KMS-11 (cell line): ENCODE measurements at regions not wholly inside any gene's neighbourhood (a gene's known extent, or its start where the extent isn't known, plus 50 kb on each side); places are given as distances from the start of the nearest gene placed in this dataset.

Experiments
- H2AFZ ChIP-seq: fragments of 200-600 bp; sonication (generic); 2 replicates; pipeline ENCODE4 v1.6.1; 2016; ENCODE audit warnings: antibody characterized with exemption, mixed run types, low read depth
- H3K27ac ChIP-seq: fragments of 200-600 bp; sonication (generic); 2 replicates; pipeline ENCODE4 v1.6.1; 2016; ENCODE audit warnings: mild to moderate bottlenecking, mixed run types
- H3K27me3 ChIP-seq: fragments of 200-600 bp; sonication (generic); 2 replicates; pipeline ENCODE4 v1.6.1; 2017; ENCODE audit warnings: mild to moderate bottlenecking, low read depth, mixed run types, moderate library complexity; ENCODE audit not compliant: insufficient read depth
- H3K36me3 ChIP-seq: fragments of 200-600 bp; sonication (generic); 2 replicates; pipeline ENCODE4 v1.6.1; 2017; ENCODE audit warnings: mild to moderate bottlenecking, mixed run types; ENCODE audit not compliant: insufficient read depth
- H3K4me1 ChIP-seq: fragments of 200-600 bp; sonication (generic); 2 replicates; pipeline ENCODE4 v1.6.1; 2016; ENCODE audit warnings: mild to moderate bottlenecking, low read depth, mixed run types; ENCODE audit not compliant: poor library complexity, severe bottlenecking
- H3K4me2 ChIP-seq: fragments of 200-600 bp; sonication (generic); 2 replicates; pipeline ENCODE4 v1.7.0; 2016; ENCODE audit warnings: mild to moderate bottlenecking, mixed run types
- H3K4me3 ChIP-seq: fragments of 200-600 bp; sonication (generic); IDR thresholded peaks from 2 replicates; pipeline ENCODE4 v1.6.1; 2017; ENCODE audit warnings: low read depth, low read length, mixed read lengths; ENCODE audit not compliant: insufficient read depth
- H3K79me2 ChIP-seq: fragments of 200-600 bp; sonication (generic); 2 replicates; pipeline ENCODE4 v1.6.1; 2016; ENCODE audit warnings: low read depth, mixed run types; ENCODE audit not compliant: insufficient read depth
- H3K9ac ChIP-seq: fragments of 200-600 bp; sonication (generic); 2 replicates; pipeline ENCODE4 v1.6.1; 2016; ENCODE audit warnings: mild to moderate bottlenecking, mixed run types
- H4K20me1 ChIP-seq: fragments of 200-600 bp; sonication (generic); 2 replicates; pipeline ENCODE4 v1.6.1; 2016; ENCODE audit warnings: mild to moderate bottlenecking, mixed run types; ENCODE audit not compliant: insufficient read depth
- TF ChIP-seq, protein P1 (sequence below): fragments of 200-600 bp; sonication (generic); conservative IDR thresholded peaks from 2 replicates; pipeline ENCODE4 v1.6.1; 2017; ENCODE audit warnings: low read depth, mild to moderate bottlenecking, antibody characterized with exemption, low read length, moderate library complexity, mixed read lengths

DNA sequence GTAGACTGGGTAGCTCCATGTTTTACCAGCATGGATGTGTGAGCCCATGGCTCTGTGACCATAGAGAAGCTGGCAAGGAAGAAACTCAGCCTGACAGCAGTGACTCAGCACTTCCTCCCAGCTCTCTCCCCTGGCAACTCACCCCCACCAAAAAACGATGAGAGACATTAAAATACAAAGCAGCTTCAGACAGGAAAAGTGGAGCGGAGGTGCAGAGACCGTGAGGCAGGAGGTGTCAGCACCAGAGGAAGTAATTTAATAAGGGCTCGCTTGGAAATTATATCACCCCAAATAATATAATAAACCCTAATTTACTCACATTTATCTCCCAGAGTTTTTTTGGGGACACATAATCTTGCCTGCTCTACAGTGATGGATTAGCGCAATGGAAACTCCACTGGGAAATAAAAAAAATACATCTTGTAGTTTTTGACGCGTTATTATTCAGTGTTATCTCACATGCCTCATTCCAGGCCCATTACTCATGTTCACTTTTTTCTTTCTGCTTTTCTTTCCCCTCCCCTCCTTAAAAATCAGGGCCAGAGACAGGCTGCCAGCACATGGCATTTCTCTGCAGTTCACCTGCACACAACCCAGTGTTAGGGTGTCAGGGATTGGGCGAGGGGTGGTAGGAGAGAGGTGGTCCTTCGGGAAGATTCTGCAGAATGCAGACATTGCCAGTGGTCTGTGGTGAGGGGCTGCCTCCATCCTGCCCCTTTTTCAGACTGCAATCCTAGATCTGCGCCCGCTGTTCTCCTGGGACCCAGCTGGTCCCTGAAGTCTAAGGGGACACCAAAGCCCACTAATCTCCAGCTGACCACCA is 170.8 kb downstream of the BUD13 start:
- Histone ChIP-seq H3K36me3 (no peaks in the 10 kb centered on the region), H3K9ac (no peak overlapping the region), H4K20me1 (no peaks in the 10 kb centered on the region), H3K79me2 (no peaks in the 10 kb centered on the region), H3K27me3 (no peaks in the 10 kb centered on the region), H2AFZ (no peak overlapping the region), H3K4me1 (no peaks in the 10 kb centered on the region), H3K27ac (no peak overlapping the region), H3K4me2 (no peak overlapping the region), H3K4me3 (no peak overlapping the region)
- TF ChIP-seq, protein P1, sequence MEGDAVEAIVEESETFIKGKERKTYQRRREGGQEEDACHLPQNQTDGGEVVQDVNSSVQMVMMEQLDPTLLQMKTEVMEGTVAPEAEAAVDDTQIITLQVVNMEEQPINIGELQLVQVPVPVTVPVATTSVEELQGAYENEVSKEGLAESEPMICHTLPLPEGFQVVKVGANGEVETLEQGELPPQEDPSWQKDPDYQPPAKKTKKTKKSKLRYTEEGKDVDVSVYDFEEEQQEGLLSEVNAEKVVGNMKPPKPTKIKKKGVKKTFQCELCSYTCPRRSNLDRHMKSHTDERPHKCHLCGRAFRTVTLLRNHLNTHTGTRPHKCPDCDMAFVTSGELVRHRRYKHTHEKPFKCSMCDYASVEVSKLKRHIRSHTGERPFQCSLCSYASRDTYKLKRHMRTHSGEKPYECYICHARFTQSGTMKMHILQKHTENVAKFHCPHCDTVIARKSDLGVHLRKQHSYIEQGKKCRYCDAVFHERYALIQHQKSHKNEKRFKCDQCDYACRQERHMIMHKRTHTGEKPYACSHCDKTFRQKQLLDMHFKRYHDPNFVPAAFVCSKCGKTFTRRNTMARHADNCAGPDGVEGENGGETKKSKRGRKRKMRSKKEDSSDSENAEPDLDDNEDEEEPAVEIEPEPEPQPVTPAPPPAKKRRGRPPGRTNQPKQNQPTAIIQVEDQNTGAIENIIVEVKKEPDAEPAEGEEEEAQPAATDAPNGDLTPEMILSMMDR = no peak

DNA sequence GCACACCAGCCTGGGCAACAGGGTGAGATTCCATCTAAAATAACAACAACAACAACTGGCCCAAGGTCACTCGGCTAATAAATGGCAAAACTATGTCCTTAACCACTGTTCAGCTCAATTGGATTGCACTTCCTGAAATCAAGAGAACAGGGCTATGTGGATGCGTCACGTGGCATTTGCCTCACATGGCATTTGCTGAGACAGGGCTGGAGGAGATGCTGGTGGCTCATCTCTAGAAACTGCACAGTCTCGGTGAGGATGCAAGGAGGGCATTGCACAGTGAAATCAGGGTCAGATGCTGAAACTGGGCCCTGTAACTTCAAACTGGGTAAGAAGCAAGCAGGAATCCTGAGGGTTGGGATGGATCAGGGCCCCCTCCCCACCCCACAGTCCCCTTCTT is 171.9 kb downstream of the BUD13 start:
- H3K27ac ChIP-seq = no peak overlapping the region
- no peaks in the 10 kb centered on the region for H3K4me1 ChIP-seq
- H4K20me1 ChIP-seq = no peaks in the 10 kb centered on the region
- no peak overlapping the region for H3K9ac ChIP-seq
- no peaks in the 10 kb centered on the region for H3K79me2 ChIP-seq
- TF ChIP-seq, protein P1 = no peak
- no peaks in the 10 kb centered on the region for H3K36me3 ChIP-seq
- H3K4me2 ChIP-seq = no peak overlapping the region
- no peak overlapping the region for H3K4me3 ChIP-seq
- no peaks in the 10 kb centered on the region for H3K27me3 ChIP-seq
- no peak overlapping the region for H2AFZ ChIP-seq

DNA sequence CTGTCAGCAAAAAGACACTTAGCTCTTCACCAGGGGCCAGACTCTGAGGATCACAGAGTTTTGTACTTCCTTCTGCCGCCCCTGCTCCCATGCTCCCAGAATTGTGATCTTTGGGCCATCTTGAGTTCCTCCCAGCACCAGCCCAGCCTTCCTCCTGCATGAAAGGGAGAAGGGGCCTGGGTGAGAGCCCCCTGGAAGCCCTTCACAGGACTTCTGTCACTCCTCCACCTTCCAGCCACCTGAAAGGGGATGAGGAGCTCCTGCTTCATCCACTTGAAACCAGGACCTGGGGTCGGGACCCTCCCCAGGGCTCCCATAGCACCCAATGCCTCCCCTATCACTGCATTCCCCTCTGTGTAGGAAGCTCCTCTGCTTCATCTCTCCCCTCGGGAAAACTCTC is 174.2 kb downstream of the BUD13 start:
- H3K9ac ChIP-seq = no peak overlapping the region
- no peaks in the 10 kb centered on the region for H3K36me3 ChIP-seq
- no peaks in the 10 kb centered on the region for H3K27me3 ChIP-seq
- H3K4me1 ChIP-seq = no peaks in the 10 kb centered on the region
- no peaks in the 10 kb centered on the region for H4K20me1 ChIP-seq
- H2AFZ ChIP-seq = no peak overlapping the region
- no peak overlapping the region for H3K4me2 ChIP-seq
- no peaks in the 10 kb centered on the region for H3K79me2 ChIP-seq
- TF ChIP-seq, protein P1 = no peak
- no peak overlapping the region for H3K27ac ChIP-seq
- H3K4me3 ChIP-seq = no peak overlapping the region

DNA sequence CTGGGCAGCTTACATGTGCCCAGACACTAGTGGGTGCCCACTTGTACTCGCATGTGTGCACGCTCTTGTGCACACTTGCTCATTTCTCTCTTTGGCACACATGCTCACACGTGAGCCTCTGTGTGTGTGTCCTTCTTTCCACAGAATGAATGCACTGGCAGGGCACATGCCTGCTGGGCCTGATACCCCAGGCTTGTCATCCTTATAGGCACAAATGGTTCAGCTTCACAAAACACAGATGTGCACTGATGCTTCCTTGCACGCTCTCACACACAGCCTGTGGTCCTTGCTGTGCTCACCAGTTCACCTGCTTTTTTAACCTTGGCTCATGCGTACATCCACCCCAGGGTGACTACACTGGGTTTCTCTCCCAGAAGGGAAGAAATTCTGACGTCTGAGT is 174.8 kb downstream of the BUD13 start:
- H2AFZ ChIP-seq = no peak overlapping the region

More for the DNA sequence above, 174.8 kb downstream of the BUD13 start:
- Histone ChIP-seq H3K27me3 (no peaks in the 10 kb centered on the region), H4K20me1 (no peaks in the 10 kb centered on the region), H3K9ac (no peak overlapping the region), H3K4me2 (no peak overlapping the region), H3K79me2 (no peaks in the 10 kb centered on the region), H3K27ac (no peak overlapping the region), H3K36me3 (no peaks in the 10 kb centered on the region), H3K4me1 (no peaks in the 10 kb centered on the region), H3K4me3 (no peak overlapping the region)
- TF ChIP-seq, protein P1 = no peak
